ENCODE measurements at regions not wholly inside any gene's neighbourhood (a gene's known extent, or its start where the extent isn't known, plus 50 kb on each side); places are given as distances from the start of the nearest gene placed in this dataset.

GRCh38 chr1:60863131-60863530 lies 219.2 kb upstream of the NFIA start:
- TF ChIP-seq ZNF571 (tag by site-specific recombination; IDR thresholded peaks at IDR 0.05) (no peak), ZNF549 (tag by site-specific recombination; IDR thresholded peaks at IDR 0.05) (no peak), ZNF677 (tag by site-specific recombination; IDR thresholded peaks at IDR 0.05) (no peak), YY1 (tag by site-specific recombination; IDR thresholded peaks at IDR 0.05) (no peak), ZNF24 (tag by site-specific recombination; IDR thresholded peaks at IDR 0.05) (no peak), ZNF146 (tag by site-specific recombination; IDR thresholded peaks at IDR 0.05) (no peak), BCL11A (tag by site-specific recombination; IDR thresholded peaks at IDR 0.05; ENCODE audit: low read depth) (no peak)
- TF ChIP-seq, protein P1, sequence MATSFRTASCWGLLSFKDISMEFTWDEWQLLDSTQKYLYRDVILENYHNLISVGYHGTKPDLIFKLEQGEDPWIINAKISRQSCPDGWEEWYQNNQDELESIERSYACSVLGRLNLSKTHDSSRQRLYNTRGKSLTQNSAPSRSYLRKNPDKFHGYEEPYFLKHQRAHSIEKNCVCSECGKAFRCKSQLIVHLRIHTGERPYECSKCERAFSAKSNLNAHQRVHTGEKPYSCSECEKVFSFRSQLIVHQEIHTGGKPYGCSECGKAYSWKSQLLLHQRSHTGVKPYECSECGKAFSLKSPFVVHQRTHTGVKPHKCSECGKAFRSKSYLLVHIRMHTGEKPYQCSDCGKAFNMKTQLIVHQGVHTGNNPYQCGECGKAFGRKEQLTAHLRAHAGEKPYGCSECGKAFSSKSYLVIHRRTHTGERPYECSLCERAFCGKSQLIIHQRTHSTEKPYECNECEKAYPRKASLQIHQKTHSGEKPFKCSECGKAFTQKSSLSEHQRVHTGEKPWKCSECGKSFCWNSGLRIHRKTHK (tag by site-specific recombination; IDR thresholded peaks at IDR 0.05), result no peak
- TF ChIP-seq, protein P2, sequence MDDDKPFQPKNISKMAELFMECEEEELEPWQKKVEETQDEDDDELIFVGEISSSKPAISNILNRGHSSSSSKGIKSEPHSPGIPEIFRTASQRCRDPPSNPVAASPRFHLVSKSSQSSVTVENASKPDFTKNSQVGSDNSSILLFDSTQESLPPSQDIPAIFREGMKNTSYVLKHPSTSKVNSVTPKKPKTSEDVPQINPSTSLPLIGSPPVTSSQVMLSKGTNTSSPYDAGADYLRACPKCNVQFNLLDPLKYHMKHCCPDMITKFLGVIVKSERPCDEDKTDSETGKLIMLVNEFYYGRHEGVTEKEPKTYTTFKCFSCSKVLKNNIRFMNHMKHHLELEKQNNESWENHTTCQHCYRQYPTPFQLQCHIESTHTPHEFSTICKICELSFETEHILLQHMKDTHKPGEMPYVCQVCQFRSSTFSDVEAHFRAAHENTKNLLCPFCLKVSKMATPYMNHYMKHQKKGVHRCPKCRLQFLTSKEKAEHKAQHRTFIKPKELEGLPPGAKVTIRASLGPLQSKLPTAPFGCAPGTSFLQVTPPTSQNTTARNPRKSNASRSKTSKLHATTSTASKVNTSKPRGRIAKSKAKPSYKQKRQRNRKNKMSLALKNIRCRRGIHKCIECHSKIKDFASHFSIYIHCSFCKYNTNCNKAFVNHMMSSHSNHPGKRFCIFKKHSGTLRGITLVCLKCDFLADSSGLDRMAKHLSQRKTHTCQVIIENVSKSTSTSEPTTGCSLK (tag by site-specific recombination; IDR thresholded peaks at IDR 0.05), result no peak
- ChIA-PET POLR2A (no interaction called here), CTCF (no interaction called here)
- Histone ChIP-seq H3K4me3 (ENCODE audit: low read depth, low read length) (no peak overlapping the region), H3K27ac (ENCODE audit: extremely low read depth, low read depth, low read length) (no peak overlapping the region), H3K4me1 (ENCODE audit: control insufficient read depth, insufficient read depth, low read length) (no peaks in the 10 kb centered on the region), H3K36me3 (ENCODE audit: control insufficient read depth in 2 of 2, insufficient read depth in 1 of 2, low read length in 2 of 2) (no peaks in the 10 kb centered on the region), H3K9me3 (ENCODE audit: control insufficient read depth, insufficient read depth, low read depth, low read length) (no peaks in the 10 kb centered on the region)

DNA sequence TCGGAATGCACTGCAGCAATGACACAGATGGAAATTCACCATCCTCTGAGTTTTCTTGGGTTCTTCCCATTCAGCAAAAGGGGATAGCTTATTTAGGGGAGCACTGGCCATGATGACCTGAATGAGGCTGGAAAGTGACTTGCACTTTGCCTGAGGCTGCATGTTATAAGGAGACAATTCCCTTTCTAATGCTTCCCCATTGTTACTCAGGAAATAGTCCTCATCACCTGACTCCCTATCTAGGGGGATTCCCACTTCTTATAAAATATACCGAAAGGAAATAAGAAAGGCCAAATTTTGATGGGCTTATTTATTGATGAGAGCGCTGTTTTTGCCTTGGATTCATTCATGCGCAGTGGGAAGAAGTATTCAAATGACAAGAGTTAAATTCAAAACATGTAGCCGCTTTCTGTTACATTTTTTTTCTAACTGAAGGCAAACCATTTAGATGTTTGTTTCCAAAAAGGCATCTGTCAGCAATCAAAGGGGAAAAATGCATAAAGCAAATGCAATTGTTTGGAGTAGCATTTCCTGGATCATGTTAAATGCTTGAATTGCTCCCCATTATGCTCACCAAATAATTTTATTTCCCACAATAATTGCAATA lies 220.3 kb upstream of the NFIA start:
- POLR2A ChIA-PET, result no interaction called here
- TF ChIP-seq ZBTB1 (tag by site-specific recombination; IDR thresholded peaks at IDR 0.05), result no peak
- TF ChIP-seq ZNF146 (tag by site-specific recombination; IDR thresholded peaks at IDR 0.05), result no peak
- no peak for TF ChIP-seq ZSCAN23 (tag by site-specific recombination; IDR thresholded peaks at IDR 0.05)
- TF ChIP-seq ZNF391 (tag by site-specific recombination; IDR thresholded peaks at IDR 0.05; ENCODE audit: borderline replicate concordance, low read depth), result no peak
- TF ChIP-seq, protein P3, sequence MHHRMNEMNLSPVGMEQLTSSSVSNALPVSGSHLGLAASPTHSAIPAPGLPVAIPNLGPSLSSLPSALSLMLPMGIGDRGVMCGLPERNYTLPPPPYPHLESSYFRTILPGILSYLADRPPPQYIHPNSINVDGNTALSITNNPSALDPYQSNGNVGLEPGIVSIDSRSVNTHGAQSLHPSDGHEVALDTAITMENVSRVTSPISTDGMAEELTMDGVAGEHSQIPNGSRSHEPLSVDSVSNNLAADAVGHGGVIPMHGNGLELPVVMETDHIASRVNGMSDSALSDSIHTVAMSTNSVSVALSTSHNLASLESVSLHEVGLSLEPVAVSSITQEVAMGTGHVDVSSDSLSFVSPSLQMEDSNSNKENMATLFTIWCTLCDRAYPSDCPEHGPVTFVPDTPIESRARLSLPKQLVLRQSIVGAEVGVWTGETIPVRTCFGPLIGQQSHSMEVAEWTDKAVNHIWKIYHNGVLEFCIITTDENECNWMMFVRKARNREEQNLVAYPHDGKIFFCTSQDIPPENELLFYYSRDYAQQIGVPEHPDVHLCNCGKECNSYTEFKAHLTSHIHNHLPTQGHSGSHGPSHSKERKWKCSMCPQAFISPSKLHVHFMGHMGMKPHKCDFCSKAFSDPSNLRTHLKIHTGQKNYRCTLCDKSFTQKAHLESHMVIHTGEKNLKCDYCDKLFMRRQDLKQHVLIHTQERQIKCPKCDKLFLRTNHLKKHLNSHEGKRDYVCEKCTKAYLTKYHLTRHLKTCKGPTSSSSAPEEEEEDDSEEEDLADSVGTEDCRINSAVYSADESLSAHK (tag by site-specific recombination; IDR thresholded peaks at IDR 0.05), result no peak
- no peak for TF ChIP-seq OVOL3 (tag by site-specific recombination; IDR thresholded peaks at IDR 0.05)
- no peak for TF ChIP-seq ZNF670 (tag by site-specific recombination; IDR thresholded peaks at IDR 0.05; ENCODE audit: low read depth)
- TF ChIP-seq ZNF629 (tag by site-specific recombination; IDR thresholded peaks at IDR 0.05), result no peak
- no peak for TF ChIP-seq ZBTB17 (tag by site-specific recombination; IDR thresholded peaks at IDR 0.05)
- TF ChIP-seq SP2 (tag by site-specific recombination; IDR thresholded peaks at IDR 0.05), result no peak
- TF ChIP-seq IKZF3 (tag by site-specific recombination; IDR thresholded peaks at IDR 0.05), result no peak
- TF ChIP-seq HIC1 (tag by site-specific recombination; IDR thresholded peaks at IDR 0.05), result no peak
- no peak for TF ChIP-seq ZNF514 (tag by site-specific recombination; IDR thresholded peaks at IDR 0.05)
- no peak for TF ChIP-seq ZNF302 (tag by site-specific recombination; IDR thresholded peaks at IDR 0.05; ENCODE audit: low read depth)
- no peak for TF ChIP-seq ZNF529 (tag by site-specific recombination; IDR thresholded peaks at IDR 0.05; ENCODE audit: insufficient replicate concordance)
- no peak for TF ChIP-seq HOXA7 (CRISPR knock-in tag; IDR thresholded peaks at IDR 0.05; ENCODE audit: borderline replicate concordance)
- TF ChIP-seq EGR2 (tag by site-specific recombination; IDR thresholded peaks at IDR 0.05; ENCODE audit: low read depth), result no peak
- TF ChIP-seq ZNF654 (tag by site-specific recombination; IDR thresholded peaks at IDR 0.05; ENCODE audit: low read depth), result no peak
- TF ChIP-seq ZNF558 (tag by site-specific recombination; IDR thresholded peaks at IDR 0.05), result no peak

More for the DNA sequence above, 220.3 kb upstream of the NFIA start:
- Histone ChIP-seq H3K4me1 (ENCODE audit: control insufficient read depth, insufficient read depth, low read length) (no peaks in the 10 kb centered on the region), H3K9me3 (ENCODE audit: control insufficient read depth, insufficient read depth, low read depth, low read length) (no peaks in the 10 kb centered on the region), H3K4me3 (ENCODE audit: low read depth, low read length) (no peak overlapping the region), H3K27ac (ENCODE audit: extremely low read depth, low read depth, low read length) (no peak overlapping the region), H3K36me3 (ENCODE audit: control insufficient read depth in 2 of 2, insufficient read depth in 1 of 2, low read length in 2 of 2) (no peaks in the 10 kb centered on the region)
- CTCF ChIA-PET, result no interaction called here

Data from HEK293 (cell line).